ENCODE measurements at regions not wholly inside any gene's neighbourhood (a gene's known extent, or its start where the extent isn't known, plus 50 kb on each side); places are given as distances from the start of the nearest gene placed in this dataset.
A peak's percentile ranks its signal among the peaks of the same experiment; 100 is the strongest.

- no peak for DNase-seq (ENCODE audit: low read depth, low spot score)
Observed at GRCh38 chr5:164370841-164371240, 865.4 kb downstream of the MAT2B start.

GRCh38 chr5:164372892-164373291, 867.5 kb downstream of the MAT2B start:
- no peak for DNase-seq (ENCODE audit: low read depth, low spot score)

GRCh38 chr5:164373876-164374275, 868.5 kb downstream of the MAT2B start:
- no peak for DNase-seq (ENCODE audit: low read depth, low spot score)

GRCh38 chr5:164375051-164375450, 869.6 kb downstream of the MAT2B start:
- DNase-seq (ENCODE audit: low read depth, low spot score), result no peak

GRCh38 chr5:164376843-164377242, 871.4 kb downstream of the MAT2B start:
- DNase-seq (ENCODE audit: low read depth, low spot score), result no peak

GRCh38 chr5:164377746-164378145, 872.3 kb downstream of the MAT2B start:
- no peak for DNase-seq (ENCODE audit: low read depth, low spot score)

- DNase-seq (ENCODE audit: low read depth, low spot score), result no peak
Observed at GRCh38 chr5:164383662-164384061, 878.2 kb downstream of the MAT2B start.

GRCh38 chr5:164392531-164392930, 887.1 kb downstream of the MAT2B start:
- DNase-seq (ENCODE audit: low read depth, low spot score), result no peak

GRCh38 chr5:164394686-164395194, 889.3 kb downstream of the MAT2B start:
- DNase-seq (ENCODE audit: low read depth, low spot score), result no peak

GRCh38 chr5:164412531-164412930, 907.1 kb downstream of the MAT2B start:
- no peak for DNase-seq (ENCODE audit: low read depth, low spot score)

GRCh38 chr5:164420161-164420560, 914.7 kb downstream of the MAT2B start:
- DNase-seq (ENCODE audit: low read depth, low spot score), result no peak

- DNase-seq (ENCODE audit: low read depth, low spot score), result peak; percentile 11
Observed at GRCh38 chr5:164422400-164422799, 917.0 kb downstream of the MAT2B start.

GRCh38 chr5:164431634-164432304, 926.4 kb downstream of the MAT2B start:
- DNase-seq (ENCODE audit: low read depth, low spot score), result no peak

GRCh38 chr5:164433106-164433870, 927.9 kb downstream of the MAT2B start:
- no peak for DNase-seq (ENCODE audit: low read depth, low spot score)

- no peak for DNase-seq (ENCODE audit: low read depth, low spot score)
Observed at GRCh38 chr5:164435576-164435975, 930.2 kb downstream of the MAT2B start.

GRCh38 chr5:164439799-164440198, 934.4 kb downstream of the MAT2B start:
- DNase-seq (ENCODE audit: low read depth, low spot score), result no peak

GRCh38 chr5:164449460-164449859, 944.0 kb downstream of the MAT2B start:
- no peak for DNase-seq (ENCODE audit: low read depth, low spot score)

GRCh38 chr5:164466033-164466432, 960.6 kb downstream of the MAT2B start:
- no peak for DNase-seq (ENCODE audit: low read depth, low spot score)

GRCh38 chr5:164470312-164470711, 964.9 kb downstream of the MAT2B start:
- DNase-seq (ENCODE audit: low read depth, low spot score), result no peak

- DNase-seq (ENCODE audit: low read depth, low spot score), result no peak
Observed at GRCh38 chr5:164472165-164472564, 966.7 kb downstream of the MAT2B start.

- DNase-seq (ENCODE audit: low read depth, low spot score), result peak; percentile 15
Observed at GRCh38 chr5:164475339-164475977, 970.0 kb downstream of the MAT2B start.

GRCh38 chr5:164481270-164481669, 975.9 kb downstream of the MAT2B start:
- no peak for DNase-seq (ENCODE audit: low read depth, low spot score)

Data from pulmonary artery endothelial cell (primary cell).